OCI-LY3 (cell line): ENCODE measurements at regions not wholly inside any gene's neighbourhood (a gene's known extent, or its start where the extent isn't known, plus 50 kb on each side); places are given as distances from the start of the nearest gene placed in this dataset.

Source experiments
- CTCF ChIP-seq: fragments of 200-600, 300-600 bp; sonication (generic); IDR thresholded peaks from 2 replicates; pipeline ENCODE4 v1.5.1; 2014; ENCODE audit warnings: antibody characterized with exemption, low read length, low read depth
- EZH2phosphoT487 ChIP-seq: fragments of 200-600 bp; shearing (Covaris generic); IDR thresholded peaks from 2 replicates; pipeline ENCODE4 v1.6.1; 2018; ENCODE audit warnings: antibody characterized with exemption, mixed run types, low read depth

- TF ChIP-seq CTCF: no peak
- no peak for TF ChIP-seq EZH2phosphoT487
Observed at GRCh38 chr2:215748446-215748845, 264.9 kb downstream of the MREG start.
